ENCODE measurements at regions not wholly inside any gene's neighbourhood (a gene's known extent, or its start where the extent isn't known, plus 50 kb on each side); places are given as distances from the start of the nearest gene placed in this dataset.

DNA sequence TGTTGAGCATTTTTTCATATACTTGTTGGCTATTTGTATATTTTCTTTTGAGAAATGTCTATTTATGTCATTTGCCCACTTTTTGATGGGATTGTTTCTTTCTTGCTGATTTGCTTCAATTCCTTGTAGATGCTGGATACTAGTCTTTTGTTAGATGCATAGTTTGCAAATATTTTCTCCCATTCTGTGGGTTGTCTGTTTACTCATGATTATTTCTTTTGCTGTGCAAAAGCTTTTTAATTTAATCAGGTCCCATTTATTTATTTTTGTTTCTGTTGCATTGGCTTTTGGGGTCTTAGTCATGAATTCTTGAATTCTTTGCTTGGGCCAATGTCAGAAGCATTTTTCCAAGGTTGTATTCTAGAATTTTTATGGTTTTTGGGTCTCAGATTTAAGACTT is 251.7 kb downstream of the WNT5A start:
- H4K91ac ChIP-seq (ENCODE audit: low read depth, low read length, poor library complexity), result no peak overlapping the region
- no peak overlapping the region for H3K4me3 ChIP-seq (ENCODE audit: low read length in 2 of 2)
- H3K9me3 ChIP-seq (replicated peaks in 1 of 2; ENCODE audit: control insufficient read depth in 2 of 2, insufficient read depth in 1 of 2, low read depth in 1 of 2, low read length in 2 of 2), result peaks cover 0 to 2% of the 10 kb centered on the region in 2 donors
- no peak overlapping the region for H2BK15ac ChIP-seq (ENCODE audit: low read length)
- no peak overlapping the region for H3K27ac ChIP-seq (replicated peaks; ENCODE audit: low read length)
- no peak for DNase-seq (ENCODE audit: low spot score)
- no peak overlapping the region for H3K4me2 ChIP-seq (ENCODE audit: insufficient read depth, low read length, poor library complexity, severe bottlenecking)
- H3K18ac ChIP-seq (ENCODE audit: low read length), result no peak overlapping the region
- H3K9ac ChIP-seq (ENCODE audit: low read depth, low read length, poor library complexity), result no peak overlapping the region
- H3K4ac ChIP-seq (ENCODE audit: low read length), result no peak overlapping the region
- H3K23ac ChIP-seq (ENCODE audit: low read depth, low read length, poor library complexity), result no peak overlapping the region
- no peak overlapping the region for H3K14ac ChIP-seq (ENCODE audit: low read length)
- no peaks in the 10 kb centered on the region for H3K27me3 ChIP-seq (ENCODE audit: control insufficient read depth in 3 of 3, insufficient read depth in 3 of 3, low read depth in 1 of 3, low read length in 3 of 3)
- H3K36me3 ChIP-seq (replicated peaks in 1 of 2; ENCODE audit: control insufficient read depth in 2 of 2, insufficient read depth in 2 of 2, low read length in 2 of 2), result no peaks in the 10 kb centered on the region
- H3K79me1 ChIP-seq (ENCODE audit: low read depth, low read length), result no peaks in the 10 kb centered on the region
- no peak overlapping the region for H2AFZ ChIP-seq (ENCODE audit: low read length)
- H2BK12ac ChIP-seq (ENCODE audit: low read length), result no peak overlapping the region
- no peak overlapping the region for H2BK5ac ChIP-seq (ENCODE audit: low read length)
- H3K4me1 ChIP-seq (ENCODE audit: control insufficient read depth in 2 of 2, insufficient read depth in 1 of 2, low read depth in 1 of 2, low read length in 2 of 2), result no peaks in the 10 kb centered on the region
- no peak overlapping the region for H4K8ac ChIP-seq (ENCODE audit: low read depth, low read length)
- no peak overlapping the region for H2BK120ac ChIP-seq (ENCODE audit: low read depth, low read length)
- H2AK5ac ChIP-seq (ENCODE audit: low read depth, low read length), result no peak overlapping the region

DNA sequence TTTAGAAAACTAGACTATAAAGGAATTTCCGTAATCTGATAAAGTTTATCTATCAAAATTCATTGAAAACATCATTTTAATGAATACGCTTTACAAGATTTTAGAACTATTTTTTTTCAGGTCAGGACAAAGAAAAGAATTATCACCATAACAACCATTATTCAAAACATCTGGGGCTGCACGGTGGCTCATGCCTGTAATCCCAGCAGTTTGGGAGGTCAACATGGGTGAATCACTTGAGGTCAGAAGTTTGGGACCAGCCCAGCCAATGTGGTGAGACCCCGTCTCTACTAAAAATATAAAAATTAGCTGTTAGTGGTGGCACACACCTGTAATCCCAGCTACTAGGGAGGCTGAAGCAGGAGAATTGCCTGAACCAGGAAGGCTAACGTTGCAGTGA is 260.4 kb downstream of the WNT5A start:
- Histone ChIP-seq H3K27me3 (ENCODE audit: control insufficient read depth in 3 of 3, insufficient read depth in 3 of 3, low read depth in 1 of 3, low read length in 3 of 3) (no peaks in the 10 kb centered on the region), H4K8ac (ENCODE audit: low read depth, low read length) (no peak overlapping the region), H2BK120ac (ENCODE audit: low read depth, low read length) (no peak overlapping the region), H3K4me1 (ENCODE audit: control insufficient read depth in 2 of 2, insufficient read depth in 1 of 2, low read depth in 1 of 2, low read length in 2 of 2) (no peaks in the 10 kb centered on the region), H3K18ac (ENCODE audit: low read length) (no peak overlapping the region), H4K91ac (ENCODE audit: low read depth, low read length, poor library complexity) (no peak overlapping the region), H3K14ac (ENCODE audit: low read length) (no peak overlapping the region), H2AFZ (ENCODE audit: low read length) (no peak overlapping the region), H3K79me1 (ENCODE audit: low read depth, low read length) (no peaks in the 10 kb centered on the region), H3K36me3 (replicated peaks in 1 of 2; ENCODE audit: control insufficient read depth in 2 of 2, insufficient read depth in 2 of 2, low read length in 2 of 2) (no peaks in the 10 kb centered on the region), H3K9me3 (replicated peaks in 1 of 2; ENCODE audit: control insufficient read depth in 2 of 2, insufficient read depth in 1 of 2, low read depth in 1 of 2, low read length in 2 of 2) (no peaks in the 10 kb centered on the region), H2AK5ac (ENCODE audit: low read depth, low read length) (no peak overlapping the region), H2BK15ac (ENCODE audit: low read length) (no peak overlapping the region), H3K23ac (ENCODE audit: low read depth, low read length, poor library complexity) (no peak overlapping the region), H3K4ac (ENCODE audit: low read length) (no peak overlapping the region), H3K4me2 (ENCODE audit: insufficient read depth, low read length, poor library complexity, severe bottlenecking) (no peak overlapping the region), H3K27ac (replicated peaks; ENCODE audit: low read length) (no peak overlapping the region), H3K4me3 (ENCODE audit: low read length in 2 of 2) (no peak overlapping the region), H3K9ac (ENCODE audit: low read depth, low read length, poor library complexity) (no peak overlapping the region), H2BK12ac (ENCODE audit: low read length) (no peak overlapping the region), H2BK5ac (ENCODE audit: low read length) (no peak overlapping the region)
- DNase-seq (ENCODE audit: low spot score), result no peak
- WGBS, 2 donors (ENCODE audit: extremely low coverage in 2 of 2, insufficient read length in 2 of 2, insufficient replicate concordance in 1 of 2), result no CpG with 5 or more reads among the region's 5 CpGs

DNA sequence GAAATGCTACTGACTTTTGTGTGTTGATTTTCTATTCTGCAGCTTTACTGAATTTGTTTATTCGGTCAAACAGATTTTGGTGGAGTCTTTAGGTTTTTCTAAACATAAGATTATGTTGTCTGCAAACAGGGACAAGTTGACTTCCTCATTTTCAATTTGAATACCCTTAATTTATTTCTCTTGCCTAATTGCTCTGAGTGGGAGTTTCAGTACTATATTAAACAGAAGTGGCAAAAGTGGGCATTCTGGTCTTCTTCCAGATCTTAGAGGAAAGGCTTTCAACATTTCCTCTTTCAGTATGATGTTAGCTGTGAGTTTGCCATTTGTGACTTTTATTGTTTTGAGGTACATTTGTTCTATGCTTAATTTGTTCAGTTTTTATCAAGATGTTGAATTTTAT is 268.5 kb downstream of the WNT5A start:
- Histone ChIP-seq H3K4me3 (ENCODE audit: low read length in 2 of 2) (no peak overlapping the region), H4K8ac (ENCODE audit: low read depth, low read length) (no peak overlapping the region), H2AK5ac (ENCODE audit: low read depth, low read length) (no peak overlapping the region), H3K23ac (ENCODE audit: low read depth, low read length, poor library complexity) (no peak overlapping the region), H2BK5ac (ENCODE audit: low read length) (no peak overlapping the region), H3K36me3 (replicated peaks in 1 of 2; ENCODE audit: control insufficient read depth in 2 of 2, insufficient read depth in 2 of 2, low read length in 2 of 2) (no peaks in the 10 kb centered on the region), H2BK12ac (ENCODE audit: low read length) (no peak overlapping the region), H2AFZ (ENCODE audit: low read length) (no peak overlapping the region), H4K91ac (ENCODE audit: low read depth, low read length, poor library complexity) (no peak overlapping the region), H3K27me3 (ENCODE audit: control insufficient read depth in 3 of 3, insufficient read depth in 3 of 3, low read depth in 1 of 3, low read length in 3 of 3) (no peaks in the 10 kb centered on the region), H3K14ac (ENCODE audit: low read length) (no peak overlapping the region), H2BK120ac (ENCODE audit: low read depth, low read length) (no peak overlapping the region), H3K4me2 (ENCODE audit: insufficient read depth, low read length, poor library complexity, severe bottlenecking) (no peak overlapping the region), H3K4me1 (ENCODE audit: control insufficient read depth in 2 of 2, insufficient read depth in 1 of 2, low read depth in 1 of 2, low read length in 2 of 2) (no peaks in the 10 kb centered on the region), H3K79me1 (ENCODE audit: low read depth, low read length) (no peaks in the 10 kb centered on the region), H3K9me3 (replicated peaks in 1 of 2; ENCODE audit: control insufficient read depth in 2 of 2, insufficient read depth in 1 of 2, low read depth in 1 of 2, low read length in 2 of 2) (no peaks in the 10 kb centered on the region), H3K27ac (replicated peaks; ENCODE audit: low read length) (no peak overlapping the region), H2BK15ac (ENCODE audit: low read length) (no peak overlapping the region), H3K18ac (ENCODE audit: low read length) (no peak overlapping the region), H3K9ac (ENCODE audit: low read depth, low read length, poor library complexity) (no peak overlapping the region), H3K4ac (ENCODE audit: low read length) (no peak overlapping the region)
- DNase-seq (ENCODE audit: low spot score), result no peak
- no CpG with 5 or more reads among the region's 1 CpG for WGBS, 2 donors (ENCODE audit: extremely low coverage in 2 of 2, insufficient read length in 2 of 2, insufficient replicate concordance in 1 of 2)

DNA sequence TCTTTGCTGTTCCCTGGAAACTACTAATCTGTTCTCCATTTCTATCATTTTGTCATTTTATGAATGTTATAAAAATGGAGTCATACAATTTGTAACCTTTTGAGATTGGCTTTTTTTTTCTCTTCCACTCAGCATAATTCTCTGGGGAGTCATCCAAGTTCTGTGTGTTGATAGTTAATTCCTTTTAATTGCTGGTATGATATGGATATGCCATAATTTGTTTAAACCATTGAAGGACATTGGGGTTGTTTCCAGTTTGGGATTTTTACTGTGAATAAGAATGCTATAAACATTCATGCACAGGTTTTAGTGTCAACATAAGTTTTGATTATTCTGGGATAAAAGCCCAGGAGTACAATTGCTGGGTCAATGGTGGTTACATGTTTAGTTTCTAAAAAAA is 279.4 kb downstream of the WNT5A start:
- no peak overlapping the region for H3K14ac ChIP-seq (ENCODE audit: low read length)
- no peak overlapping the region for H2BK12ac ChIP-seq (ENCODE audit: low read length)
- H4K91ac ChIP-seq (ENCODE audit: low read depth, low read length, poor library complexity), result no peak overlapping the region
- H4K8ac ChIP-seq (ENCODE audit: low read depth, low read length), result no peak overlapping the region
- H2AK5ac ChIP-seq (ENCODE audit: low read depth, low read length), result no peak overlapping the region
- peaks cover 0 to 3% of the 10 kb centered on the region in 2 donors for H3K9me3 ChIP-seq (replicated peaks in 1 of 2; ENCODE audit: control insufficient read depth in 2 of 2, insufficient read depth in 1 of 2, low read depth in 1 of 2, low read length in 2 of 2)
- H3K36me3 ChIP-seq (replicated peaks in 1 of 2; ENCODE audit: control insufficient read depth in 2 of 2, insufficient read depth in 2 of 2, low read length in 2 of 2), result no peaks in the 10 kb centered on the region
- H2BK15ac ChIP-seq (ENCODE audit: low read length), result no peak overlapping the region
- no peak overlapping the region for H3K18ac ChIP-seq (ENCODE audit: low read length)
- H2BK120ac ChIP-seq (ENCODE audit: low read depth, low read length), result no peak overlapping the region
- H3K27me3 ChIP-seq (ENCODE audit: control insufficient read depth in 3 of 3, insufficient read depth in 3 of 3, low read depth in 1 of 3, low read length in 3 of 3), result no peaks in the 10 kb centered on the region
- H3K23ac ChIP-seq (ENCODE audit: low read depth, low read length, poor library complexity), result no peak overlapping the region
- no peak for DNase-seq (ENCODE audit: low spot score)
- H2BK5ac ChIP-seq (ENCODE audit: low read length), result no peak overlapping the region
- H3K79me1 ChIP-seq (ENCODE audit: low read depth, low read length), result no peaks in the 10 kb centered on the region
- no peak overlapping the region for H3K27ac ChIP-seq (replicated peaks; ENCODE audit: low read length)
- no peak overlapping the region for H3K9ac ChIP-seq (ENCODE audit: low read depth, low read length, poor library complexity)
- H2AFZ ChIP-seq (ENCODE audit: low read length), result no peak overlapping the region
- H3K4me1 ChIP-seq (ENCODE audit: control insufficient read depth in 2 of 2, insufficient read depth in 1 of 2, low read depth in 1 of 2, low read length in 2 of 2), result no peaks in the 10 kb centered on the region
- H3K4me2 ChIP-seq (ENCODE audit: insufficient read depth, low read length, poor library complexity, severe bottlenecking), result no peak overlapping the region
- no peak overlapping the region for H3K4ac ChIP-seq (ENCODE audit: low read length)
- H3K4me3 ChIP-seq (ENCODE audit: low read length in 2 of 2), result no peak overlapping the region

All from neuronal stem cell (in vitro differentiated cells).